PC-9 (cell line): ENCODE measurements at regions not wholly inside any gene's neighbourhood (a gene's known extent, or its start where the extent isn't known, plus 50 kb on each side); places are given as distances from the start of the nearest gene placed in this dataset.

ENCODE experiments used
- BruUV-seq: library from RNA; stranded (reverse); fragments of 400-500 nt; replicated peaks from 2 replicates; lab custom pipeline; 2021; lab: Mats Ljungman, UMichigan
- CTCF ChIA-PET: fragments of 300-600 bp; sonication (Branson Sonifier 250); formaldehyde crosslinking; loops from one replicate; lab custom pipeline; 2022; ENCODE audit warnings: antibody characterized with exemption; lab: Charles Lee
- POLR2A ChIA-PET: fragments of 300-600 bp; sonication (Branson Sonifier 250); formaldehyde crosslinking; loops from one replicate; lab custom pipeline; 2022; ENCODE audit warnings: antibody characterized with exemption; ENCODE audit not compliant: unreplicated experiment; lab: Charles Lee
- DNase-seq, 2 experiments: peaks; one replicate each; pipeline versions ENCODE4 v3.0.0 to v3.0.0-alpha.2; 2015 to 2022; ENCODE audit warnings: mixed read lengths in 1 of 2
- H2AFZ ChIP-seq: fragments of 200-600 bp; sonication (generic); 2 replicates; pipeline ENCODE4 v1.8.1; 2017; ENCODE audit warnings: antibody characterized with exemption
- H3F3A ChIP-seq: fragments of 200-600 bp; sonication (generic); 2 replicates; pipeline ENCODE4 v1.8.1; 2017; ENCODE audit warnings: antibody characterized with exemption, mild to moderate bottlenecking, low read depth; ENCODE audit not compliant: insufficient read depth
- H3K27ac ChIP-seq: fragments of 200-600 bp; sonication (generic); 2 replicates; pipeline ENCODE4 v1.6.1; 2016; ENCODE audit warnings: mixed run types
- H3K27me3 ChIP-seq: fragments of 200-600 bp; sonication (generic); 2 replicates; pipeline ENCODE4 v1.6.1; 2016; ENCODE audit warnings: low read depth, mixed run types; ENCODE audit not compliant: insufficient read depth
- H3K36me3 ChIP-seq: fragments of 200-600 bp; sonication (generic); 2 replicates; pipeline ENCODE4 v1.6.1; 2016; ENCODE audit warnings: low read depth, mixed run types
- H3K4me1 ChIP-seq: fragments of 200-600 bp; sonication (generic); replicated peaks from 2 replicates; pipeline ENCODE4 v1.6.1; 2016; ENCODE audit warnings: mixed run types; ENCODE audit not compliant: insufficient read depth
- H3K4me2 ChIP-seq: fragments of 200-600 bp; sonication (generic); 2 replicates; pipeline ENCODE4 v1.6.1; 2017; ENCODE audit warnings: mixed run types
- H3K4me3 ChIP-seq: fragments of 200-600 bp; sonication (generic); 2 replicates; pipeline ENCODE4 v1.6.1; 2016; ENCODE audit warnings: mixed run types
- H3K79me2 ChIP-seq: fragments of 200-600 bp; sonication (generic); 2 replicates; pipeline ENCODE4 v1.6.1; 2017; ENCODE audit warnings: low read depth, mixed run types
- H3K9me2 ChIP-seq: fragments of 200-600 bp; sonication (generic); 2 replicates; pipeline ENCODE4 v1.8.1; 2017; ENCODE audit warnings: mild to moderate bottlenecking; ENCODE audit not compliant: insufficient read depth
- H3K9me3 ChIP-seq: fragments of 200-600 bp; sonication (generic); 2 replicates; pipeline ENCODE4 v1.8.1; 2016; ENCODE audit warnings: low read depth; ENCODE audit not compliant: insufficient read depth
- H4K20me1 ChIP-seq: fragments of 200-600 bp; sonication (generic); 2 replicates; pipeline ENCODE4 v1.8.1; 2017; ENCODE audit not compliant: insufficient read depth
- CTCF ChIP-seq: fragments of 200-600 bp; sonication (generic); conservative IDR thresholded peaks from 2 replicates; pipeline ENCODE4 v1.6.1; 2017; ENCODE audit warnings: mixed run types, antibody characterized with exemption, mild to moderate bottlenecking, moderate library complexity
- EZH2 ChIP-seq: fragments of 200-600 bp; sonication (generic); IDR thresholded peaks from 2 replicates; pipeline ENCODE4 v1.8.0; 2017; ENCODE audit warnings: antibody characterized with exemption, low read depth
- intact Hi-C: fragments of 100-400 bp; cut with micrococcal nuclease; formaldehyde crosslinking; loops from one replicate; pipeline ENCODE4 v1.10.0; 2022; ENCODE audit not compliant: unreplicated experiment

- no peak for TF ChIP-seq CTCF
- no peak for TF ChIP-seq EZH2
- no peaks in the 10 kb centered on the region for H3F3A ChIP-seq
- no peak overlapping the region for H2AFZ ChIP-seq
- H3K4me2 ChIP-seq, result no peak overlapping the region
- H3K4me1 ChIP-seq, result no peaks in the 10 kb centered on the region
- POLR2A ChIA-PET, result no interaction called here
- no peaks in the 10 kb centered on the region for H3K27me3 ChIP-seq
- no peaks in the 10 kb centered on the region for H3K36me3 ChIP-seq
- intact Hi-C loops, result no loop called here
- CTCF ChIA-PET, result no interaction called here
- no peak for DNase-seq
- no peaks in the 10 kb centered on the region for H3K9me3 ChIP-seq
- no peak overlapping the region for H3K27ac ChIP-seq
- no peaks in the 10 kb centered on the region for H3K79me2 ChIP-seq
- H3K4me3 ChIP-seq, result no peak overlapping the region
- no peaks in the 10 kb centered on the region for H3K9me2 ChIP-seq
- H4K20me1 ChIP-seq, result no peaks in the 10 kb centered on the region
- BruUV-seq, result no TSS peak
These were observed 147.5 kb upstream of the RBFOX1 start for GRCh38 chr16:7185165-7185564.

GRCh38 chr16:7183768-7184167 is 148.9 kb upstream of the RBFOX1 start:
- Histone ChIP-seq H3K9me3 (no peaks in the 10 kb centered on the region), H3K79me2 (no peaks in the 10 kb centered on the region), H3K4me3 (no peak overlapping the region), H3F3A (no peaks in the 10 kb centered on the region), H3K27ac (no peak overlapping the region), H3K4me2 (no peak overlapping the region), H3K36me3 (no peaks in the 10 kb centered on the region), H2AFZ (no peak overlapping the region), H3K27me3 (no peaks in the 10 kb centered on the region), H3K4me1 (no peaks in the 10 kb centered on the region), H4K20me1 (no peaks in the 10 kb centered on the region), H3K9me2 (no peaks in the 10 kb centered on the region)
- ChIA-PET POLR2A (no interaction called here), CTCF (no interaction called here)
- no TSS peak for BruUV-seq
- DNase-seq, result no peak
- intact Hi-C loops, result no loop called here
- TF ChIP-seq EZH2 (no peak), CTCF (no peak)

GRCh38 chr16:7182510-7183109 is 150.0 kb upstream of the RBFOX1 start:
- intact Hi-C loops, result no loop called here
- CTCF ChIA-PET, result no interaction called here
- no TSS peak for BruUV-seq

More at GRCh38 chr16:7182510-7183109, 150.0 kb upstream of the RBFOX1 start:
- no peaks in the 10 kb centered on the region for H3K9me3 ChIP-seq
- TF ChIP-seq CTCF (no peak), EZH2 (no peak)
- H3K4me3 ChIP-seq, result no peak overlapping the region
- H2AFZ ChIP-seq, result no peak overlapping the region
- H3K27me3 ChIP-seq, result no peaks in the 10 kb centered on the region
- no peaks in the 10 kb centered on the region for H3K9me2 ChIP-seq
- H3K27ac ChIP-seq, result no peak overlapping the region
- H4K20me1 ChIP-seq, result no peaks in the 10 kb centered on the region
- H3K79me2 ChIP-seq, result no peaks in the 10 kb centered on the region
- no peaks in the 10 kb centered on the region for H3K36me3 ChIP-seq
- no peaks in the 10 kb centered on the region for H3K4me1 ChIP-seq
- DNase-seq, result no peak
- POLR2A ChIA-PET, result no interaction called here
- no peaks in the 10 kb centered on the region for H3F3A ChIP-seq
- H3K4me2 ChIP-seq, result no peak overlapping the region
